IMR-90 (cell line): ENCODE measurements at regions not wholly inside any gene's neighbourhood (a gene's known extent, or its start where the extent isn't known, plus 50 kb on each side); places are given as distances from the start of the nearest gene placed in this dataset.

Source experiments
- BHLHE40 ChIP-seq: fragments of 150-350 bp; IDR thresholded peaks from 2 replicates; pipeline ENCODE4 v1.6.1; 2016; ENCODE audit warnings: mild to moderate bottlenecking, low read depth, low read length
- FOS ChIP-seq: fragments of 150-350 bp; IDR thresholded peaks from 2 replicates; pipeline ENCODE4 v1.6.1; 2016; ENCODE audit warnings: low read depth, low read length
- MXI1 ChIP-seq: IDR thresholded peaks from 2 replicates; pipeline ENCODE4 v1.6.1; 2012; ENCODE audit warnings: low read depth, mild to moderate bottlenecking, low read length, moderate library complexity, borderline replicate concordance
- POLR2A ChIP-seq: IDR thresholded peaks from 2 replicates; pipeline ENCODE4 v1.6.1; 2012; ENCODE audit warnings: mild to moderate bottlenecking, low read depth, low read length
- RAD21 ChIP-seq: IDR thresholded peaks from 2 replicates; pipeline ENCODE4 v1.6.1; 2012; ENCODE audit warnings: low read length, improper control_type of control experiment
- RFX5 ChIP-seq: IDR thresholded peaks from 2 replicates; pipeline ENCODE4 v1.8.0; 2012; ENCODE audit warnings: low read depth, mild to moderate bottlenecking, low read length, moderate library complexity
- SMC3 ChIP-seq: fragments of 150-350 bp; IDR thresholded peaks from 2 replicates; pipeline ENCODE4 v1.6.1; 2016; ENCODE audit warnings: low read depth, mild to moderate bottlenecking, antibody characterized with exemption, low read length, moderate library complexity
- TF ChIP-seq, protein P1 (sequence below): conservative IDR thresholded peaks from 2 replicates; pipeline ENCODE4 v1.5.1; 2012; ENCODE audit warnings: mild to moderate bottlenecking, low read depth, low read length, improper control_type of control experiment
- TF ChIP-seq, protein P2 (sequence below): fragments of 150-350 bp; IDR thresholded peaks from 2 replicates; pipeline ENCODE4 v1.6.1; 2017; ENCODE audit warnings: mild to moderate bottlenecking, antibody characterized with exemption, low read length, low read depth

GRCh38 chr1:119290297-119290696, 78.3 kb upstream of the HAO2 start:
- TF ChIP-seq POLR2A (no peak), FOS (no peak), RAD21 (no peak), RFX5 (no peak), SMC3 (no peak), MXI1 (no peak), BHLHE40 (no peak)
- TF ChIP-seq, protein P1, sequence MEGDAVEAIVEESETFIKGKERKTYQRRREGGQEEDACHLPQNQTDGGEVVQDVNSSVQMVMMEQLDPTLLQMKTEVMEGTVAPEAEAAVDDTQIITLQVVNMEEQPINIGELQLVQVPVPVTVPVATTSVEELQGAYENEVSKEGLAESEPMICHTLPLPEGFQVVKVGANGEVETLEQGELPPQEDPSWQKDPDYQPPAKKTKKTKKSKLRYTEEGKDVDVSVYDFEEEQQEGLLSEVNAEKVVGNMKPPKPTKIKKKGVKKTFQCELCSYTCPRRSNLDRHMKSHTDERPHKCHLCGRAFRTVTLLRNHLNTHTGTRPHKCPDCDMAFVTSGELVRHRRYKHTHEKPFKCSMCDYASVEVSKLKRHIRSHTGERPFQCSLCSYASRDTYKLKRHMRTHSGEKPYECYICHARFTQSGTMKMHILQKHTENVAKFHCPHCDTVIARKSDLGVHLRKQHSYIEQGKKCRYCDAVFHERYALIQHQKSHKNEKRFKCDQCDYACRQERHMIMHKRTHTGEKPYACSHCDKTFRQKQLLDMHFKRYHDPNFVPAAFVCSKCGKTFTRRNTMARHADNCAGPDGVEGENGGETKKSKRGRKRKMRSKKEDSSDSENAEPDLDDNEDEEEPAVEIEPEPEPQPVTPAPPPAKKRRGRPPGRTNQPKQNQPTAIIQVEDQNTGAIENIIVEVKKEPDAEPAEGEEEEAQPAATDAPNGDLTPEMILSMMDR: no peak
- TF ChIP-seq, protein P2, sequence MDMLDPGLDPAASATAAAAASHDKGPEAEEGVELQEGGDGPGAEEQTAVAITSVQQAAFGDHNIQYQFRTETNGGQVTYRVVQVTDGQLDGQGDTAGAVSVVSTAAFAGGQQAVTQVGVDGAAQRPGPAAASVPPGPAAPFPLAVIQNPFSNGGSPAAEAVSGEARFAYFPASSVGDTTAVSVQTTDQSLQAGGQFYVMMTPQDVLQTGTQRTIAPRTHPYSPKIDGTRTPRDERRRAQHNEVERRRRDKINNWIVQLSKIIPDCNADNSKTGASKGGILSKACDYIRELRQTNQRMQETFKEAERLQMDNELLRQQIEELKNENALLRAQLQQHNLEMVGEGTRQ: no peak
